ENCODE measurements at regions not wholly inside any gene's neighbourhood (a gene's known extent, or its start where the extent isn't known, plus 50 kb on each side); places are given as distances from the start of the nearest gene placed in this dataset.
"Not testable (repeated sequence)": the region's sequence is repeated elsewhere in the genome, so short reads cannot be mapped to it uniquely, and the experiment has no call there.

DNA sequence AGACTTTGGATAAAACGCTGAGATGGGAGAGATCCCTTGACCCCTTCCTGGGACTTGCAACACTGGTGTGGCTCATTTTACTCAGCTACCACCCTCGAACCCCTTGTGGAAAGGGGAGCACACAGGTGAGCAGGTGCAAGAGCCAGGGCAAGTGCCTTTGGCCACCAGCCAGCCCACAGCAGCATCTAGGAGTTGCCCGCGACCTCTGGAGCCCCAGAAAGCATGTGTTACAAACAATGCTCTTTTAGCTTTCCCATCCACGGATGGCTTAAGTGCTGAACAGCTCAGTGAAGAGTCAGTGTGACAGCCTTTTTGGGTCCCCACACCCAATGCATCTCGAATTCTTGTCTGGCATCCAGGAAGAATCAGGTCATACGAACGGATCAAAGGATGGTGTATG lies 197.8 kb downstream of the MEMO1 start:
- DNase-seq (ENCODE audit: low read depth, low spot score), result no peak

- DNase-seq (ENCODE audit: low read depth, low spot score), result no peak
These were observed 198.6 kb downstream of the MEMO1 start for GRCh38 chr2:31812051-31812798.

GRCh38 chr2:31811482-31811881 lies 199.3 kb downstream of the MEMO1 start:
- DNase-seq (ENCODE audit: low read depth, low spot score), result no peak

DNA sequence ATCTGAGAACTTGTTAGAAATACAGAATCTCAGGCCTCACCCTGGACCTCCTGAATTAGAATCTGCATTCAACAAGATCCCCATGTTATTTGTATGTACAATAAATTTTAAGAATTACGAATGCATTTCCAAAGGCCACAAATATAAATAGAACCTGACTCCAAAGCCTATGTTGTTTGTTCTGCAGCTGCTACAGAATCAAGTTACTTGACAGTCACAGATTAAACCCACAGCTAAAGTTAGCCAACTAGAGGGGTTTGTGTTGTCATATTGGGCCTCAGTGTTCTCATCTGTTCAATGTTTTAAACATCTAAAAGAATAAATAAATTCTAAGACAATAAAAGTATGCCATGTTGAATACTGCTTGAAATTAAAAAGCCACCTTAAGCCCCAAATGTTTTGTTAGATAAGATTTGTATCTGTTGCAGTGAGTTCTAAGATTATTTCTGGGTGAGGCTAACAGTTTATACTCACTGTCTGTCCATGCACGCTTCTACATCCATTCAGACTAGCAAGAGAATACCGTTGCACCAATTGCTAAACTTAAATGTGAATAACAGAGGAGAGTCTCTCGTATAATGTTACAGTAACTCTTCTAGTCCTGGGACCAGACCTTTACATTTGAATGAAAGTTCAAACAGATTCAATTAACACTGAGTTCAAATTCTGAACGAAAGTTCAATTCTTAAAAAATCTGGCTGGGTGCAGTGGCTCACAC lies 200.4 kb downstream of the MEMO1 start:
- DNase-seq (ENCODE audit: low read depth, low spot score), result no peak

- DNase-seq (ENCODE audit: low read depth, low spot score), result no peak
These were observed 205.1 kb downstream of the MEMO1 start for GRCh38 chr2:31805688-31806087.

DNA sequence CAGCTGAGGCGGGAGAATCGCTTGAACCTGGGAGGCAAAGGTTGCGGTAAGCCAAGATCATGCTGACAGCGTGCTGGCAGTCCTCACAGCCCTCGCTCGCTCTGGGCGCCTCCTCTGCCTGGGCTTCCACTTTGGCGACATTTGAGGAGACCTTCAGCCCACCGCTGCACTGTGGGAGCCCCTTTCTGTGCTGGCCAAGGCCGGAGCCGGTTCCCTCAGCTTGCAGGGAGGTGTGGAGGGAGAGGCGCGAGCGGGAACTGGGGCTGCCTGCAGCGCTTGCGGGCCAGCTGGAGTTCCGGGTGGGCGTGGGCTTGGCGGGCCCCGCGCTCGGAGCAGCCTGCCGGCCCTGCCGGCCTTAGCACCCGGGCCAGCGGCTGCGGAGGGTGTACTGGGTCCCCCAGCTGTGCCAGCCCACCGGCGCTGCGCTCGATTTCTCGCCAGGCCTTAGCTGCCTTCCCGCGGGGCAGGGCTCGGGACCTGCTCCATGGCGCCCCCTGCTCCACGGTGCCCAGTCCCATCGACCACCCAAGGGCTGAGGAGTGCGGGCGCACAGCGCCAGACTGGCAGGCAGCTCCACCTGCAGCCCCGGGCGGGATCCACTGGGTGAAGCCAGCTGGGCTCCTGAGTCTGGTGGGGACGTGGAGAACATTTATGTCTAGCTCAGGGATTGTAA lies 207.2 kb downstream of the MEMO1 start:
- DNase-seq (ENCODE audit: low read depth, low spot score), result not testable (repeated sequence)

DNA sequence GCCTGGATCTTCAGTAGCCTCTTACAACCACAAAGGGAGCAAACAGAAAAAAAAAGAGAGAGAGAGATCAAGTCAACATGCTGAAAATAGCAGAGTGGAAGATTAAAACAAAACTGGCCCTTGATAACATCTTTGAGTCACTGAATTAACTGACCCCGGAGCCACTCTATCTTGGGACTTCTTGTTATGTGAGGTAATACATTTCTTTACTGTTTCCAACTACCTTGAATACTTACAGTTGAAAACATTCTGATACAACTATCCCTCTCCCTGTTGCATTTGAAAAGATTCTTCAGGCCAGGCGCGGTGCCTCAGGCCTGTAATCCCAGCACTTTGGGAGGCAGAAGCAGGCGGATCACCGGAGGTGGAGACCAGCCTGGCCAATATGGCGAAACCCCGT lies 208.1 kb downstream of the MEMO1 start:
- DNase-seq (ENCODE audit: low read depth, low spot score), result peak; percentile 47

- not testable (repeated sequence) for DNase-seq (ENCODE audit: low read depth, low spot score)
These were observed 211.5 kb downstream of the MEMO1 start for GRCh38 chr2:31799282-31799681.

GRCh38 chr2:31788273-31788672 lies 207.5 kb upstream of the SRD5A2 start:
- DNase-seq (ENCODE audit: low read depth, low spot score), result no peak

GRCh38 chr2:31785876-31786275 lies 205.1 kb upstream of the SRD5A2 start:
- DNase-seq (ENCODE audit: low read depth, low spot score), result no peak

GRCh38 chr2:31784868-31785267 lies 204.1 kb upstream of the SRD5A2 start:
- DNase-seq (ENCODE audit: low read depth, low spot score), result no peak

DNA sequence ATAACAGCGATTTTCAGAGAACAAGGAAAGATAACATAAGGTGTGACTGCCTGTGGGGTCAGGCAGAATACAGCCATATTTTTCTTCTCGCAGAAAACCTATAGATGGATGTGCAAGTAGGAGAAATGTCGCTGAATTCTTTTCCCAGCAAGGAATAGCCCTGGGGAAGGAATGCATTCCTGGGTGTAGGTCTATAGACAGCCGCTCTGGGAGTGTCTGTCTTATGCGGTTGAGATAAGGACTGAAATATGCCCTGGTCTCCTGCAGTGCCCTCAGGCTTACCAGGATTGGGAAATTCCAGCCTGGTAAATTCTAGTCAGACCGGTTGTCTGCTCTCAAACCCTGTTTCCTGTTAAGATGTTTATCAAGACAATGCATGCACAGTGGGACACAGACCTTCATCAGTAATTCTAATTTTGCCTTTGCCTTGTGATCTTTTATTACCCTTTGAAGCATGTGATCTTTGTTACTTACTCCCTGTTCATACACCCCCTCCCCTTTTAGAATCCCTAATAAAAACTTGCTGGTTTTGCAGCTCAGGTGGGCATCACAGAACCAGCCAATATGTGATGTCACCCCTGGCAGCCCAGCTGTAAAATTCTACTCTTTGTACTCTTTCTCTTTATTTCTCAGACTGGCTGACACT lies 202.8 kb upstream of the SRD5A2 start:
- peak; percentile 57 for DNase-seq (ENCODE audit: low read depth, low spot score)

GRCh38 chr2:31778153-31778552 lies 197.4 kb upstream of the SRD5A2 start:
- DNase-seq (ENCODE audit: low read depth, low spot score), result no peak

- DNase-seq (ENCODE audit: low read depth, low spot score), result peak; percentile 14
These were observed 190.0 kb upstream of the SRD5A2 start for GRCh38 chr2:31770741-31771140.

- DNase-seq (ENCODE audit: low read depth, low spot score), result no peak
These were observed 184.6 kb upstream of the SRD5A2 start for GRCh38 chr2:31765078-31765945.

GRCh38 chr2:31764169-31764568 lies 183.4 kb upstream of the SRD5A2 start:
- DNase-seq (ENCODE audit: low read depth, low spot score), result no peak

GRCh38 chr2:31762085-31762484 lies 181.3 kb upstream of the SRD5A2 start:
- DNase-seq (ENCODE audit: low read depth, low spot score), result no peak

- not testable (repeated sequence) for DNase-seq (ENCODE audit: low read depth, low spot score)
These were observed 176.6 kb upstream of the SRD5A2 start for GRCh38 chr2:31757351-31757750.

DNA sequence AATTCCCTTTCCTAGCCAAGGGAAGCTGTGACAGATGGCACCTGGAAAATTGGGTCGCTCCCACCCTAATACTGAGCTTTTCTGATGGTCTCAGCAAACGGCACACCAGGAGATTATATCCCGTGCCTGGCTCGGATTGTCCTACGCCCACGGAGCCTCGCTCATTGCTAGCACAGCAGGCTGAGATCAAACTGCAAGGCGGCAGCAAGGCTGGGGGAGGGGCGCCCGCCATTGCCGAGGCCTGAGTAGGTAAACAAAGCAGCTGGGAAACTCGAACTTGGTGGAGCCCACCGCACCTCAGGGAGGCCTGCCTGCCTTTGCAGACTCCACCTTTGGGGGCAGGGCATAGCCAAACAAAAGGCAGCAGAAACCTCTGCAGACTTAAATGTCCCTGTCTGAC lies 168.0 kb upstream of the SRD5A2 start:
- not testable (repeated sequence) for DNase-seq (ENCODE audit: low read depth, low spot score)

- DNase-seq (ENCODE audit: low read depth, low spot score), result no peak
These were observed 167.3 kb upstream of the SRD5A2 start for GRCh38 chr2:31748041-31748440.

DNA sequence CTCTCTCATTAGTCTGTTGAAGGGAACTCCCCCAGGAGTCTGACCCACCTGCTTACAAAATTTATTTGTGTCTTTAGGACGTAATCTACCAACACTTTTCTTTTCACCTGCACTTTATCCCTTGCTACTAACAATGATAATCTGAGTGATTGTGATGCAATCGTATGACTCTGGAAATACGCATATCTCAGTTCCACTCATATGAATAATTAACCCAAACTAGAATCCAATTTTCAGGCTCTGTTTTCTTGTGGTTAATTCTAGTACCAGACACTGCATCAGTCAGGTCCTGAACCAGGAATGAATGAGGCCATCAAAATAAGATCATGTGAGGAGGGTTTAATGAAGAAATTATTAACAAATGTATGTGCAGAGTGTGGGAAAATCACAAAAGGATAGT lies 158.4 kb upstream of the SRD5A2 start:
- no peak for DNase-seq (ENCODE audit: low read depth, low spot score)
